ENCODE measurements at regions not wholly inside any gene's neighbourhood (a gene's known extent, or its start where the extent isn't known, plus 50 kb on each side); places are given as distances from the start of the nearest gene placed in this dataset.
"Not testable (repeated sequence)": the region's sequence is repeated elsewhere in the genome, so short reads cannot be mapped to it uniquely, and the experiment has no call there.

DNA sequence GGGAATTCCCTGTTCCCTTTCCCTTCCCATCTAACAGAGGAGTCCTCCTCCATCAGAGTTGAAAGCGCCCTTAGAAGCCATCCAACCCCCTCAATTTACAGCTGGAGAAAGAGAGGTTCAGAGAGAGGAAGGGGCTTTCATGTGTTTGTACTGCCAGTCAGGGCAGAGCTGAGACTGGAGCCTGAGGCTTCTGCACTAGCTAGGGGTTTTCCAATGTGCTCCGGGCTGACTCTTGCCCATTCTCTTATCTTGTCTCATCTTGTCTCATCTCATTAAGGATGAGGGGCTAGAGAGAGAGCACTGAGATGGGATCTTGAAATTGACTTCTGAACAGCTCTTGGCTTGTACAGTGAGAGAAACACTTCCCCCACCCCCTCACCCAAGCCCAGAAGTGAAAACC lies 67.4 kb upstream of the SHB start:
- DNase-seq (ENCODE audit: low read depth in 4 of 4, low spot score in 3 of 4): no peak

- no peak for DNase-seq (ENCODE audit: low read depth in 4 of 4, low spot score in 3 of 4)
These were observed 65.7 kb upstream of the SHB start for GRCh38 chr9:38134611-38135237.

DNA sequence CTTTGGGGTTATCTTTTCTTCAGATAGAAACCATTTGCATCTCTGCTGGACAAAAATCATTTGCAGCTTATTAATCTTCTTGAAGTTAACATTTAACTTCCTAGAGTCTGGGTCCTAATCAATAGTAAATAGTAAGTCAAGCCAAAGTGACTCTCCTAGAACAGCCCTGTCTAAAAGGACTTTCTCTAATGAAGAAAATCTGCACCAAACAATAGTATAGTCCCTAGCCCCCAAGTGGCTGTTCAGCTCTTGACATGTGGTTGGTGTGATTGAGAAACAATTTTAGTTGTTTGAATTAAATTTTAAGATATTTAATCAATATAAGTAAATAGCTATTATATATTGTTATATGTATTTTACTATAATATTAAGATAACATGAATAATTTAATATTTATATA lies 64.6 kb upstream of the SHB start:
- DNase-seq (ENCODE audit: low read depth in 4 of 4, low spot score in 3 of 4): no peak

DNA sequence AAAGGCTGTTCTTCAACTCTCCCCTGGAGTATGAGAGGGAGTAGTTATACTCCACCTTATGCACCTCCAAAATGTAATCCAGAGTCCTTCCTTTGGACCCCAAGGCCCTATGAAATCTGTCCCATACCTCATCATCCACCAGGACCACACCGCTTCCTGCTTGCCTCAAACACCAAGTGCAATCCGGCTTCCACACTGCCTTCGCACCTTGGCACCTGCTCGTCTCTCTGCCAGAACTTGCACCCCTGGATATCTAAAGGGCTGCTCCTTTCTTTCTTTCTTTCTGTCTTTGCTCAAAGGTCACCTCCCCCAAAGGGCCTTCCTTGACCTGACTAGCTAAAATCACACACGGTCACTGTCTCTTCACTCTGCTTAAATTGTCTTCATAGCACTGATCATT lies 63.9 kb upstream of the SHB start:
- no peak for DNase-seq (ENCODE audit: low read depth in 4 of 4, low spot score in 3 of 4)

DNA sequence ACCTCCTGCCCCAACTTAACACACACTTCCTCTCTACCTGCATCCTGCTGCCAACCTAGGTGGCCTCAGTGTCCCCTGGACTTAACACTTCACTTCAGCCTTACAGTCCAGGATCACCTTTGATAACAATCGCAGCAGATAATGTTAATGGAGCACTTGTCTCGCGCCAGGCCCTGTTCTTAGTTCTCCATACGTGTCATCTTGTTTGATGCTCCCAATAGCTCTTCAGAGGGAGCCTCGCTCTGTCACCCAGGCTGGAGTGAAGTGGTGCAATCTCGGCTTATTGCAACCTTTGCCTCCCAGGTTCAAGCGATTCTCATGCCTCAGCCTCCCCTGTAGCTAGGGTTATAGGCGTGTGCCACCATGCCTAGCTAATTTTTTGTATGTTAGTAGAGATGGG lies 62.7 kb upstream of the SHB start:
- no peak for DNase-seq (ENCODE audit: low read depth in 4 of 4, low spot score in 3 of 4)

DNA sequence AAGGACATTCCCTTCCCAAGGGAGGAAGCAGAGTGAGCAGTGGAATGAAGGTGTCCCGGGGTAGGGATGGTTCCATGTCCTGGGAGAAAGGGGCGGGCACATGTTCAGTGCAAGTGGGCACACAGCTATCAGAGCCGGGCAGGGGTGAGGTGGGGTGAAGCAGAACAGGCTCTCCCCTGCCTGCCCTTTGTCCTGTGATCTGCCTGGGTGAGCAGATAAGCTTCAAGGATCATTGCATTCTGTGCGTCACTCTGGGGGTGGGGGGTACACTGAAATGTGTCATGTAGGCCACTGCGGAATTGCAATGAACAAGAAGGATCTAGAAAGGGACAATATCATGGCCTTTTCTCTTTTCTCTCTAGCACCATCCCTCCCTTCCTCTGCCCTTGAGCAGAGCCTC lies 61.7 kb upstream of the SHB start:
- DNase-seq (ENCODE audit: low read depth in 4 of 4, low spot score in 3 of 4): no peak

- DNase-seq (ENCODE audit: low read depth in 4 of 4, low spot score in 3 of 4): no peak
These were observed 60.3 kb upstream of the SHB start for GRCh38 chr9:38129366-38129765.

- DNase-seq (ENCODE audit: low read depth in 4 of 4, low spot score in 3 of 4): no peak
These were observed 59.8 kb upstream of the SHB start for GRCh38 chr9:38128752-38129270.

DNA sequence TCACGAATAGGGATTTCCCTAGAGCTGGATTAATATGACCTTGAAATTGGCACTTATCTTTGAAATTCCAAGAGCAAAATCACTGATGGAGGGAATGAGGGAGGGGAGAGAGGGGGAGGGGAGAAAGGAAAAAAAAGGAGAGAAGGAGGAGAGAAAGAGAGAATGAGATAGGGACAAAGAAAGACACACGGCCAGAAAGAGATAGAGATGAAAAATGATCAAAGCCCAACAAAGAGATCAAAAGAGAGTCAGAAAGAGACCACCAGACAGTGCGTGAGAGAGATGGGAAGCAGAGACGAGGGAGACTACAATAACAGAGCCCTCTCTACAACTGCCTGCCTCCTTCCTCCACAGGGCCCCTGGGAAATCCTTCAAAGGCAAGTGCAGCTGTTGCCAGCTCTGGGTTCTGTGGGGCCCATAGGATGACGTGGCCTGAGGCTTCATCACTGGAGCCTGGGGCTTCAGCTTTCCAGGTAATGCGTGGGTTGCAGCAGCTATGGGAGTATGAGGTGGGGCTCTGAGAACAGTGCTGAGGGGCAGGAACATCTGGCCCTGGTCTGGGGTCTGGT lies 58.3 kb upstream of the SHB start:
- DNase-seq (ENCODE audit: low read depth in 4 of 4, low spot score in 3 of 4): no peak

DNA sequence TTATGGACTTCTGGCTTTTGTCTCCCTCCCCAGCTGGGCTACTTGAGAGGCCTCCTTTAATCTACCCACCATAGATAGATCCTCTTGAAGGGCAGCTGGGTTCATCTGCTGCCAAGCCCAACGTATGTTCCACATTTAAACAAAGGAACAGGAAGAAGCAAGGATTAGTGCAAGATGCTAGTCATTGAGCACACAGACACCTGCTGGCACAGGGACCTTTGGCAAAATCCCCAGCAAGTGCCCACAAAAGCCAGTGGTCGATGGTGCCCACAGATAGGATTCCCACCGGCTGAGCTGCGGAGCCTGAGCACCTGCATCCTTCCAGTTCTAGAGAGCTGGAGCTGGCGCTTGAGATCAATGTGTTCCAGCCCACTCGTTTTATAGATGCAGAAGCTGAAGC lies 57.7 kb upstream of the SHB start:
- DNase-seq (ENCODE audit: low read depth in 4 of 4, low spot score in 3 of 4): no peak

DNA sequence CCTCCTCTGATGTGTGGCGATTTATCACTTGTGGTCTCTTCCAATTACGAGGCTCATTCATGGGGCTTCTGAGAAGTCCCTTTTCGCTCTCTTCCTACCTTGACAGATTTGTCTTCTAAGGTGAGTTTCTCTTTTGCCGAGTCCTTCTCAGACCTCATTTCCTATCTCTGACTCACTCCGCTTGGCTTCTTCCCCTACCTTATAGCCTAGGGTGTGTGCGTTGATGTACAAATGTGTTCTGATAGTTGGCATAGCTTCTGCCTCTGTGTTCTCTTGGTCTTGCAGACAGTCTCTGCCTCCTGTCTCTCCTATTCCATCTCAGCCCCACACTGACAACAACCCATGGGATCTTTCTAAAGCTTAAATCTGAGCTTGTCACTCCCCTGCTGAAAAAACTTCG lies 56.9 kb upstream of the SHB start:
- no peak for DNase-seq (ENCODE audit: low read depth in 4 of 4, low spot score in 3 of 4)

DNA sequence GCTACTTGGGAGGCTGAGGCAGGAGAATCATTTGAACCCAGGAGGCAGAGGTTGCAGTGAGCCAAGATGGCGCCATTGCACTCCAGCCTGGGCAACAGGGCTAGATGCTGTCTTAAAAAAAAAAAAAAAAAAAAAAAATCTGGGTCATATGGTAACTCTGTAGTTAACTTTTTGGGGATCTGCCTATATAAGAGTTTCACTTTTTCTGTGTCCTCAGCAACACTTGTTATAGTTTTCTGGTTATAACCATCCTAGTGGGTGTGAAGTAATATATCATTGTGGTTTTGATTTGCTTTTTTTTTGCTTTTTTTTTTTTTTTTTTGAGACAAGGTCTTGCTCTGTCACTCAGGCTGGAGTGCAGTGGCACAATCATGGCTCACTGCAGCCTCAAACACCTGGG lies 54.3 kb upstream of the SHB start:
- not testable (repeated sequence) for DNase-seq (ENCODE audit: low read depth in 4 of 4, low spot score in 3 of 4)

DNA sequence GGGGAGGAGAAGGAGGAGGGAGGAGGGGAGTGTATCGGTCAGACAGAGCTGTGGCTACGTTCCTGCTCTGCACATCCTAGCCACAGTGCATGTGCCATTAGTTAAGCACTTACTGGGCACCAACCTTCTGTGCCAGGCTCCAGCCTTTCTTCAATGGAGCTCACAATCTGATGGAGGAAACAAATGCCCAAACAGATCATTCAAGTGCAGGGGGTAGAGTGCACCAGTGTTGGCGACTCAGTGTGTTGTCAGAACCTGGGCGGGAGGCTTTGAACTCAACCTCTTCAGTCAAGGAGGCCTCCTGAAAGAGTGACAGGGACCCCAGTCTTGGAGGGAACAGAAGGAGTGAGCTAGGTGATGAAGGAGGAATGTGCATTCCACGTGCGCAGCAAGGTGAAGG lies 51.9 kb upstream of the SHB start:
- DNase-seq (ENCODE audit: low read depth in 4 of 4, low spot score in 3 of 4): no peak

- no peak for DNase-seq (ENCODE audit: low read depth in 4 of 4, low spot score in 3 of 4)
These were observed 50.7 kb upstream of the SHB start for GRCh38 chr9:38119560-38120236.

GRCh38 chr9:38118862-38119438 lies 49.9 kb upstream of the SHB start:
- no peak for DNase-seq (ENCODE audit: low read depth in 4 of 4, low spot score in 3 of 4)

Measured in right renal pelvis (tissue), 4 donors.